GM21381 (cell line): ENCODE measurements at regions not wholly inside any gene's neighbourhood (a gene's known extent, or its start where the extent isn't known, plus 50 kb on each side); places are given as distances from the start of the nearest gene placed in this dataset.

ENCODE experiments used
- ATAC-seq: cut with Tn5 transposase; IDR thresholded peaks from one replicate; pipeline ENCODE4 v1.9.1; 2021; ENCODE audit warnings: mild to moderate bottlenecking, moderate library complexity; ENCODE audit not compliant: unreplicated experiment

GRCh38 chr14:45381091-45381490 is 128.1 kb upstream of the MIS18BP1 start:
- no peak for ATAC-seq

- ATAC-seq: no peak
Observed at GRCh38 chr14:45377166-45377565, 124.2 kb upstream of the MIS18BP1 start.

- ATAC-seq: no peak
Observed at GRCh38 chr14:45373877-45374276, 120.9 kb upstream of the MIS18BP1 start.

DNA sequence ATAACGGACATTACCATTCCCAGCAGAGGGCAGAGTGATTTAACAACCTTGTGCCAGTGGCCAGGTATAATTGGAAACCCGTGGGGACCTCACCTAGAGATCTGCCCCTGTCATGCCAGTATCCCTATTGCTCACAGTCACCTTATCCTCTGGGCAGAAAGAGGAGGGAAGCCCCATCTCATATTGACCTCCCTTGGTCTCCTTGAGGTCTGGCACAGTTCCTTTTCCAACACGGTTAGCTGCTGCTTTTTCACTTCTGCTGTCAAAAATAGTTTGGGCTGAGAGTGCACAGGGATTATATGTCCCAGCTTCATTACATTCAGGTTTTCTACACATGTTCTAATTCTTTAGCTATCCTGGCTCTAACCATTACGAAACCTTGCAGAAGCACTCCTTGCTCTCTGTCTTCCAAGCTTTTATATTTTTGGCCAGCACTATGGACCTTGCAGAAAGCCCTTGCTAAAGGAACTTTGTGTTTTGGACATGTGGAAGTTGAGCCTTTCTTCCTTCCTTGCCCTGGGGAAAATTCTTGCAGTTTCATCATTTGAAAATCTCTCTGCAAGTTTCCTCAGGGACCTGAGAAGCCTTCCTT is 111.7 kb upstream of the MIS18BP1 start:
- no peak for ATAC-seq

DNA sequence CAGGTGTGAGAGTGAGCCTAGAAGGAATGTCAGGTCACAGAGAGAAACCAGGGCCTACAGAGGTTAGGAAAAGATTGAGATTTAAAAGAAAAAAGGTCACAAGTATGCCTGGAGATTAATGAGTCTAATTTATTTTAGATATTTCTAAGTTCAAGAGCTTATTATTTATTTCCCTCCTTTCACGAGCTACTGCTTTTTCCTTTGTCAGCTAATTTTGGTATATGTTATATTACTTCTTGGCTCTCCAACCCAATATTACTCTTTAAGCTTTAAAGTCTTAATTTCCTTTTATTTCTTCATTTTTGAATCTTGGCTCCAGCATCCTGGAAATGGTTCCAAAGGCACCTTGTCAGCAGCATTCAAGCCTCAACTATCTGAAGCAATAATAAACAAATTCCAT is 109.5 kb upstream of the MIS18BP1 start:
- ATAC-seq: no peak

DNA sequence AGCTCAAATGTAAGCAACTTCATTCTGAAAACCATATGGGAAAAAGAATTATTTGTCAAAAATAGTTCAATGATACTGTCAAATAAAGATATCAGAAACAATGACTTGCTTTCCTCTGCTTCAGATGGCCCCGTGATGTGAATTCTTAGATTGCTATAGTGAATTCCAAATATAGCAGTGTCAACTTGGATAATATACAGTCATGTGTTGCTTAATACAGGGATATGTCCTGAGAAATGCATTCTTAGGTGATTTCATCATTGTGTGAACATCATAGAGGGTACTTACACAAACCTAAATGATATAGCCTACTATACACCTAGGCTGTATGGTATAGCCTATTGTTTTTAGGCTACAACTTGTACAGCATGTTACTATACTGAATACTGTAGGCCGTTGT is 108.7 kb upstream of the MIS18BP1 start:
- ATAC-seq: no peak

- ATAC-seq: no peak
Observed at GRCh38 chr14:45359746-45360145, 106.7 kb upstream of the MIS18BP1 start.

DNA sequence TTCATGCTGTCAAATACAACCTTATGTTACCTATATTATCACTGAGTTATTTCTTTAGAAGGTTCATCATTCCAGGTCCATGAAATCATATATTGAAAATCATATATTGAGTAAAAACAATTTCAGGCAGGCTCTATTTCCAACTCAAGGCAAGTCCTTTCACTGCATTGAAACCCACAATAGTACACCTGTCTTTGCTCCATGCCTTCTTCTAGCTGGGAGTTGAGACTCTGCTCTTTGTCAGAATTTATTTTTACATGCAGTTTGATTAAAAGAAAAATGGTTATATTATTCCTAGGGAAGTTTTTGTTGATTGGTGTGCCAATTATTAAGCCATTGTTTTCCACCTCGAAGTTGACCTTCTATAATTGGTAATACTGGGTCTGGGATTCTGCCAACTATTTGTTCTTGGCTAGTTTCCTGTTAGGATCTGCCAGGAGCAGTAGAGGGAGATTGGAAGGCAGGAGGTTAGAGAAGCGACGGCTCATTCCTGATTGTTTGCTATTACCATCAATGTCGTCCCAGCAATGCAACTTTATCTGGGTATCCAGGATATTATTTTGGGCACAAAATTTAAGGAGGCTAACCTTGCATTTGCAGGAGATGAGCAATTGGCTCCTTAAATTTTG is 79.5 kb upstream of the MIS18BP1 start:
- no peak for ATAC-seq

DNA sequence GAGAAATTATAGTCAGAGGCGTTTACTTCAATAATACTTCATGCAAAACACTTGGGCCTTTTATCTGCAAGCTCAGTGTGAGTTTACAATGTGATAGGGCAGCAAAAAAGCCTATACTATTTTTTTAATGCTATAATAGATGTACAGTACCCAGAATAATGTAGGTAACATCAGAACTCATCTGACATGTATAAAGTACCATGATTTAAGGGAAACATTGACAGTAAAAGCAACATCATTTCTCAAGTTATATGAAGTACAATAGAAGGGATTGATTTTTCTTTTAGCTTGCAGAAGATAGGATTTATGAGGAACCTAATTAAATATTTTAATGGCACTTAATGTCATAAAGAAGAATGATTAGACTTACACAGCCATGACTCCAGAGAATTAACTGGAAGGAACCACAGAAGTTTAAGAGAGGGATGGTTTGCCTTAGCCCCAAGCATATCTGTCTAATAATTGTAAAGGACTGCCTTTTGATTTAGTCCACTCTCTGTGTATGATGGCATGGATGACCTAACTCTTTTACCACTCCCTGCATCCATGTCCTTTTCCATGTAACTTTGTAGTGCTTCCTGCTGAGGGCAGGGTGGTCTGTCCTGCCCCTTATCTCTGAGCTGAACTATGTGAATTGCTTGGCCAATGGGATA is 55.9 kb upstream of the MIS18BP1 start:
- ATAC-seq: no peak
